GM21786 (cell line): ENCODE measurements at regions not wholly inside any gene's neighbourhood (a gene's known extent, or its start where the extent isn't known, plus 50 kb on each side); places are given as distances from the start of the nearest gene placed in this dataset.

Experiments used
- ATAC-seq: cut with Tn5 transposase; IDR thresholded peaks from one replicate; pipeline ENCODE4 v1.9.1; 2021; ENCODE audit not compliant: unreplicated experiment

DNA sequence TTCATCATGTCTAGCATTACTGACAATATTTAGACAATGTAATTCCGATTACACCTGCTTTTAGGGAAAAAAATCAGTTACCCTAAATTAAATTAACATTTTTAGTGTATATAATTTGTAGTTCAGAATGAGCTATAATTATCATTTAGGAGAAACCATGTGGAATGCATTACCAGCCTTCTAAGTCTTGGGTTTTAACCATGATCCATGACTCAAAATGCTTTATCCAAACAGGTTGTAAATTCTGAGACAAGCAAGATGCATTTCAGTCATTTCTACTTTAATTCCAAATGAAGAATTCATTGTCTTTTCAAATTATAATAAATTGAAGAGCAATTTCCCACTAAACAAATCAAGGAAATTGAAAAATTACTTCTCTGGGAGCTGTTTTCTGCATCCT, 243.7 kb upstream of the LRIG1 start:
- no peak for ATAC-seq

DNA sequence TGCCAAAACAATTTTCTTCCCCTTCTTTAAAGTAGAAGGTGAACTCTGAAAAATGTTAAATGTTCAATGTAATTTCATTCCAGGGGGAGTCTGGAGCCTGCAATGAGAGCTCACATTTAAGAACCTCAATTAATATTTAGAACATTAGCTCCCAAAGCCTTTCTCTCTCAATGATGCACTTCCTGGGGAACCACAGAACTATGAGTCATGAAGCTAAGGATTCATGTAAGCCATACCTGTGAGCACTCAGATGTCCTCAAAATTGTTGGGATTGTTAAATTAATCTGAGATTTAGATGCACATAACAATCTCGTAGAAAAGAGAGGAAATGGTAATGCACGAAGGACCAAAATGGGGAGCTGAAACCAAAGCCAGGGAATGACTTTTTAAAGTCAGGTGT, 244.2 kb upstream of the LRIG1 start:
- ATAC-seq: no peak

DNA sequence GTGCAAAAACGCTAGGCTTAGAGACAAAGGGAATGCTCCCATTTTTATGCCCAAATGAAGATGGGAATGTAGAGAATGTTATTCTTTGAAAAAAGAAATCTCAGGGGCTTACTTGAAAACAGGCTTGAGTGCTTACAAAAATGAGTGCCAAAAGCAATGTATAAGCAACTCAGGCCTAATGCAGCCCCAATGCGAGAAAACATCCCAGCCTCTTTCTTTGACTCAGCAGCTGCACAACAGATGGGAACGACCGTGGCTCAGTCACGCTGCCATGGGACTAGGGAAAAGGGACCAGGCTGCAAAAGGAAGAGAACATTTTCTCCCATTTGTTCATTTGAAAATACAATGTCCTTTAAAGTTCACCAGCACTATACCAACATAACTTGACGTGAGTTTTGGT, 246.4 kb upstream of the LRIG1 start:
- no peak for ATAC-seq

DNA sequence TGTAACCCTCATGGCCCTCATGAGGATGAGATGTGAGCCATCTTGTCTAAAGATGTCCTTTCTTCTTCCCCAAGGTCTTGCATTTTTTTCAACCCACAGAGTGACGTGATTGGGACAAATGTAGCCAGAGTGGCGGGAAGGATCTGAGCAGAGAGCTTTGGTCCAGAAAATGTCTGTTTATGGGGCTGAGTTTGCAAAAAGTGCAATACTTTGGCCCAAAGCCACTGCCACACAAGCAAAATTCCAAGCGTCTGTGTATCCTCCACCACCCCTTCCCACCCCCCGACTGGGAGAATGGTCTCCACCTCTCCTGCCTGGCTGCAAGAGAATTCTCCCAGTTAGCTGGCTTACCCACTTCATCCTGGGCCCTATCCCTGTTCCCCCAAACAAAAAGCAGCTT, 246.9 kb upstream of the LRIG1 start:
- ATAC-seq: no peak

DNA sequence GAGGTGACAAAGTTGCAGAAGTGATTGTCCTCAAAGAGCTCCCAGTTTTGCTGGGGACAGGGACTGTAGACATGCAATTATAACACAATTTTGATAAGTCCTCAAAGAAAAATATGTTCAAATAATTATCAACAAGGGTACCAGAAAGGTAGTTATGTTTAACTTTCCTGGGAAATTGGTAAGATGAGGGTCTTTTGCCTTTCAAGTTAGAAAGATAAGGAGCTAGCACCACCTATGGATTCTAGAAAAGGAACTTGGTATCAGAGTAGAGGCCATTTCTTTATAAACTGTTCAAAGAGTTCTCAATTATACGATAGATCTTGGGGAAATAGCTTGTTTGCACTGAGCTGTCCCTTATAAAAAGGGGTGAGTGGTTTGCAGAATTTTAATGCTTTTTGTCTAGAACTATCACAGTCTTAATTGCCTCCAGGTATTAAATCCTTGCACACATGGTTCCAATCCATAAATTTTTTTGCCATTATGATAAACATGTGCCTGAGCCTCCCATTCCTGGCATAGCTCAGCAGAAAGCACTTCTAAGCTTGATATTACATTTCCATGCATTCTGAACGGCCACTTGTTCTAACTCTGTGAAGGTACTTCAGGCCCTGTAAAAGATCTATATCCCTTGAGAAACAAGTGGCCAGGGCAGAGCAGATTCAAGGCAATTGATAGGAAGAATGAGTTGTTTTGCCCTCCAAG, 247.5 kb upstream of the LRIG1 start:
- no peak for ATAC-seq

DNA sequence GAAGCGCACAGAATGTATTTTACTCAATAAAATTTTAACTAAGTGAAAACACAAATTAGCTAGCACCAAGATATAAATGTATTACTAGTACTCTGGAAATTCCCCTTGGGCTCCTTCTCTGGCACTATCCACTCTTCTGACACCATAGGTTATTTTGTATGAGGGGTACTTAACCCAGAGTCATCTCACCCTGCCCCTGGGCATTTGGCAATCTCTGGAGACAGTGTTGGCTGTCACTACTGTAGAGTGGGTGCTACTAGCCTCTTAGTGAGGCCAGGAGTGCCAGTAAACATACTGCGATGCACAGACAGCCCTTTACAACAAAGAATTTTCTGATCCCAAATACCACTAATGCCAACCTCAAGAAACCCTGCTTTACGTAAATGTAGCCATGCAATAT, 246.3 kb upstream of the KBTBD8 start:
- ATAC-seq: no peak

DNA sequence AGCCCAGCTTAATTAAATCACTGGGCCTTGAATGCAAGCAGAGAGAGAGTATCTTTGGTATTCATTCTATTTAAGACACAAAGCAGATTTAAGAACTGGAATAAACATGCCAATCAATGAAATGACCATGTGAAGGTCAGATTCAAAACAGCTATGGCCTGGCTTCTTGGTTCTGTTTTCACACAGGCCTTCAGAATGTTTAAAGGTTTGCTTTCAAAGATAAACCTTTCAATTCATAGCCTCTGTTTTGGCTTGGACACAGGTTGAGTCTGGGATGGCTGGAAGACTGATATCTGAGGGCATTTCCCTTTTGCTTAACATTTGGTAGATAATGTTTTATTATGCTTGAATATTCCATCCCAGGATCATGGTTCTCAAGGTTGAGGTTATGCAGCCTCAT, 244.4 kb upstream of the KBTBD8 start:
- no peak for ATAC-seq

DNA sequence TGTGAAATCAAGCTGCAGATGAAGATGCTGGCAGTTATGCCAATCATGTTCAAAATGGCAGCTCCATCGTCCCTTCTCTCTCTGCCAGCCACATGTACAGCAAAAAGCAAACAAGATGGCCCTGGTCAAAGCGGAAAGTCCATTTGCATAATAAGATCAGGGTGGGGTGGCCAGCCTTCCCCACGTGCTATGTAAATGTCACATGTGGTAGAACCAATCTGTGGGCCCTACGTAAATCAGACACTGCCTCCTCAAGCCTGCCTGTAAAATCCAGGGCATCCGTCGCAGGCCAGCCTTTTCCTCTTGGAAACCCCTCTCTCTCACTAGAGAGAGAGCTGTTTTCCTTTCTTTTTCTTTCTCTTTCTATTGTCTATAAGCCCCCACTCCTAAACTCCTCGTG, 243.5 kb upstream of the KBTBD8 start:
- ATAC-seq: no peak

DNA sequence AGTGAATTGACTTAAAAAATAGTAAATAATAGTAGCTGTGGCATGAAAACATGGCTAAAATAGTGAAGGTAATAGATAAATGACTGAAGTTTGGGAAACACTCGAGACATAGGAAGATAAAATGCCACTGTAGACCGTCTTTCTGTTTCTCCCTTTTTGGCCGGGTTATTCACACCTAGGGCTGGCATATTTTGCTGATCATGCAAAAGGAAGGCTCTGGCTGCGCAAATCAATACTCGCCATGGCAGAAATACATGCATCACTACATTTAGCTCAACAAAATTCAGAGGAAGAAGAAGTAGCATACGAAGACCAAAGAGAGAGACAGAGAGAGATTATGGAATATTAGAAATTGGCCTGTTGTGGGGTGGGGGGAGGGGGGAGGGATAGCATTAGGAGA, 242.2 kb upstream of the KBTBD8 start:
- ATAC-seq: no peak

DNA sequence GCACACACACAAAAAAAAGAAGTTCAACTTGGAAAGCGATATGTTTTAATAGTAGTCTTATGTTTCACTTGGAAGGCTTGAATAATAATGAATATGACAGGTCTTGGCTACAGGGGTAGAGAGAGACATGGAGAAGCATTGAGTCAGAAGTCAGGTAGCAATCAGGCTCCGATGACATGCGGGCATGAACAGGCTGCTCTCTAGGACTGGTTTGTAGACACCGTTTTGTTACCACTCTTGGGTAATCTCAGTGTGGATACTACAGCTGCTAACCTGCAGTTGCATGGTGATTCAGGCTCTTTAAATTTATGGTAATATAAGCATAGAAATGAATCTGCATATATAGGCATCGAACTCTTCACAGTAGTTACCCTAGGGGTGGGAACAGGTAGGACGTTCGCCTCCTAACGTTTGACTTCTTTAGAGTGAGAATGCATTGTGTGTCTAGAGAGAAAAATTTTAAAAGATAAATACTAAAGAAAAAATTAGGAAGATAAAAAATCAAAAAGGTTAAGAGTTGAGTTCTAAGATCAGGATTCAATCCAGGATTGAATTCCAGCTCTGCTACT, 241.6 kb upstream of the KBTBD8 start:
- ATAC-seq: no peak

DNA sequence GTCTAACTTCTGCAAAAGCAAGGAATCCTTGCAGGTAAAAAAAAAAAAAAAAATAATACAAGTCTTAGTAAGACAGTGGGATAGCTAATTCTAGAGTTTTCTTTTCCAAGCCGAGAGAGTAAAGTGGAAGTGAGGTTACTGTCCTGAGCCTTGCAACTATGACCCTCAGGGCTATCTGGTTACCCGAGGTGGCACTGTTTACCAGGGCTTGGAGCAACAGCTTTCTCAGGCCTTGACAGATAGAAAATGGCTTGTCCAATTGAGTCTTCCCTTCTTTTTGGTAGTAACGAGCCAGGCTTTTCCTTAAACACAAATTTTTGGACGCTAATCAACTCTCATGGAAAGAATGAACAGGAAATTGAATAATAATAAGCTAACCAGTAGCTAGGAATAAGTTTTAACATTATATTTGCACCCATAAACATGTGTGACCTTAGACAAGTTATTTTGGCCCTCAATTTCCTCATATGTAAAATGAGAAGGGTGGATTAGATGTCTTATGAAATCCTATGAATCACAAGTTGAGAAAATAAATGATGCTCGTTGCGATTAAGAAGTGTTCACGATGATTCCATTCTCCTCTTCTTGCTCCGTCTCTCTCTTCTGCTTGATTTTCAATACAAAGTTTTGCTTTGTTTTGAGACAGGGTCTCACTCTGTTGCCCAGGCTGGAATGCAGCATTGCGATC, 236.9 kb upstream of the KBTBD8 start:
- ATAC-seq: no peak

DNA sequence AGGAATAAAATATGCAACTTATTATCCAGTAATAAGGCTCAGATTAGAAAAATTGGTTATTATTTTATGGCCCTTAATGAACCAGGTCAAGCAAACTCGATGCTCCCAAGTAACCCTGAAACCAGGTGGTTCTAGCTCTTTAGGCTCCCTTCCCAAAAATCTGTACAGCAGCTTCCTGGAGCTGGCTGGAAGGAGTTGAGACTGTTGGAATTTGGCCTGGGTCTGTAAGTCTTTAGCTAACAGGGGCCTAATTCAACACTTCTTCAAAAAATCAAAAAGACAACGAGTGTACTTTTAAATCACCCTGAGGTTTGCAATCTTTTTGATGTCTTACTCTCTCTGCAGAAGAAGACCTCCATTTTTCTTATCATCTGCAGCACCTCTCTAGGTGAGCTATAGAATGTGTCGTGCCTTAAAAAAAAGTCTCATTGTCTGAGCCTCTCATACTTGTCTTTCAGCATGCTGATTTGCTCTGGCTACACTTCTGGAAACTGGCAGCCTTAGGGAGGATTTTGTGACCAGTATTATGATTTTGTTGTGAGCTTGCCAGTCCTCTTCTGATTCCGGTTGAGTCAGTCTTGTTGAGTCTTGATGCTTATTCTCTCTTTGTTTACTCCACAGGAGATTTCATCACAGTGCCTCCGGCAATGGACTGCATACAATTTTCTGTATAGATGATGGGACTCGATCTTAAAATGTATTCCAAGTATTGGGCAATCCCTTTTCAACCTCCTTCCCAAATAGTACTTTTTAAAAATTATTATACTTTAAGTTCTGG, 235.0 kb upstream of the KBTBD8 start:
- ATAC-seq: no peak

DNA sequence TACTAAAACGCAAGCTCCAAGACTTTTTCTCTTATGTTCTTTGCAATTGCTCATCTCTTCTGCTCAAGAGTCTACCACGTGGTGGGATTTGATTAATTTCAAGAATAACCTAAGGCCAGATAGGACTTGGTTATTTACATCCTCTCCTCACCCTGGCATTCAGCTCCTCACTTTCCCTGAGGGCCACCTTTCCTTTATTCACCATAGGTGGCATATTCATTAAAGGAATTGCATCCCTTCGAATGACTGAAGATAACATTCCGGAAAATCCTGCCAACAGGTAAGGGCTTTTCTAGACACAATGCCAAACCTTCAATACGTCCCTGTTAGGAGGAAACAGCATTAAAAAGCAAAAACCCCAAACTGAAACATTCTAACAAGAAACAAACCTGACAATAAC, 220.0 kb upstream of the KBTBD8 start:
- no peak for ATAC-seq

DNA sequence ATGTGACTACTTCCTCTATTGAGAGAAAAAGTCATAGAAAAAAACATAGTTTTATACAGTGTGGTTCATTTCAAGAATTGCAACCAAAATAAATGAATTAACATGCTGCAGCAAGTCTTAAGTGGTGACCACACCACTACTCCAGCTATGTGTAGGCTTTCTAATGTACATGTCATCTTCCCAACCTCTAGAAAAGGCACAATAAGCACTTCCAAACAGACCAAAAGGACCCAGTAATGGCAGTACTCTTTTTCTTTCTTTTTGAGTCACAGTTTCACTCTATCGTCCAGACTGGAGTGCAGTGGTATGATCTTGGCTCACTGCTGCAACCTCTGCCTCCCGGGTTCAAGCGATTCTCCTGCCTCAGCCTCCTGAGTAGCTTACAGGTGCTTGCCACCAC, 219.3 kb upstream of the KBTBD8 start:
- no peak for ATAC-seq

DNA sequence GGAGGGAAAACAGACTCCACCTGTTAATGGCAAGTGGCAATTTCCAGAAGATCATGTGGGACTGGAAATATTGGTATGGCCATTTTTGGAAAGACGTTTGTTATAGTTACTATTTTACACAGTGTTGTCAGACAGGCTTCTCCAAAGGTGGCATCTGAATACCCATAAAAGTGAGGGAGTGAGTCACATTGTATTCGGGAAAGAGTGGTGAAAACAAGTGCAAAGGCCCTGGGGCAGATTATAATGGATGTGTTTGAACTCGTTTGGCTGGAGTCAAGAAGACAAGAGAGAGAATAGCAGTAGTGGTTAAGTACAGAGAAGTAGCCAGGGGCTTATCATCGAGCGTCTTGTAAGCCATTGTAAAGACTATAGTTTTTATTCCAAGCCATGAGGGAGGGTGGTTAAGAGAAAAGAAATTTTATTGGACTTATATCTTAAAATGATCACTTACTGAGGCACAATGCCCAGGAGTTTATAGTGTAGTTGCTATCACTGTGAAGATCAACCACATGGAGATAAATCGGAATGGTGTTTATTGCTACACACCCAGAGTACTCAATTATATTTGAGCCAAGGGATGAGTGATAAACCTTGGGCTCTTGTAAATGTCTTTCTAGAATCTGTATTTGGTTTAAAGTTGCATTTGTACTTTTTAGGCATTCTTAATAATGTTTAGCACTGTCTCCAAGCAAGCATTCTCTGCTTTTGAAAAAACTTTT, 212.8 kb upstream of the KBTBD8 start:
- no peak for ATAC-seq

DNA sequence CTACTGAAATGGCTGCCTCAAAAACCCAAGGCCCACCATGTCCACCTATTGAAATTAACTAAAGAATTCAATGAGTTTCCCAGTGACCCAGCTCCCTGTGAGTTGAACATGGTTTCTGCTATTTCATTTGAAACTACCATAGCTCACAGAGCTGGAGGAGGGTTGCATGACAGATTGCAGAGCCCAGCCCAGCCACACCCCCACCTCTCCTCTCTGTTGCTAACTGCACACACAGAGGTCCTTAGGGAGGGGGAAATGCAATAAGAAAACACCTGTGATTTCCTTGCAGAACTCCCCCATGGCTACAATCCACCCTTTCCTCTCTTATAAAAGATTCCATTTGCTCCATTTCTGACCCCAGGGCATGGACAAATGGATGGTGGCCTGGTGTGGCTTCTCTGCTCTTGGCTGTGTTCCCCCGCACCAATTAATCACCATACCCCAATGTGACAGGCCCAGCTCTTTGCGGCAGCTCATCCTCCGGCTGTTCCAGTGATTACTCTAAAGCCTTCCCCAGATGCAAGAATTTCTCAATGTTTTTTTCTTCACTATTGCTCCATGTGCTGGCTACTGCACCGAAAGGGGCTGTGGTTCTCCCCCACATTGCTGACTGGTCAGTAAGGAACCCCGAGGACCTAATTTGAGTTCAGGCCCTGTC, 208.4 kb upstream of the KBTBD8 start:
- no peak for ATAC-seq

DNA sequence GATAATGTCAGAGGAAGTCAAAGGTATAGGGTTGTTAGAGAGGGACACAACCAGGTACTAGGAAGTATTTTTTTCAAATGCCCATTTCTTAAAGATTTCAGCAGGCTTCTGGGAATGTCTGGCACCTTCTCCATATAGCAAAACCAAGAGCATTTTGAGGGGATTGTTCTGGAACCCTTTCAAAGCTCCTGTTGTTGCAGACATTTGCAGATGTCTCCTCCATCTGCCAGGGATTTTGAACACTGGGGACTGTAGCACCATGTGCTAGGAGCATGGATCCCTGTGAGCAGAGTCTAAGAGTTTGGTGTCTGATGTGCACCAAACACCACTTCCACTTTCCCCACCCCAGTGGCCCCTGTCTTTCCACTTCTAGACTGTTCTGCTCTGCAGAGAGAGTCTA, 206.0 kb upstream of the KBTBD8 start:
- no peak for ATAC-seq

DNA sequence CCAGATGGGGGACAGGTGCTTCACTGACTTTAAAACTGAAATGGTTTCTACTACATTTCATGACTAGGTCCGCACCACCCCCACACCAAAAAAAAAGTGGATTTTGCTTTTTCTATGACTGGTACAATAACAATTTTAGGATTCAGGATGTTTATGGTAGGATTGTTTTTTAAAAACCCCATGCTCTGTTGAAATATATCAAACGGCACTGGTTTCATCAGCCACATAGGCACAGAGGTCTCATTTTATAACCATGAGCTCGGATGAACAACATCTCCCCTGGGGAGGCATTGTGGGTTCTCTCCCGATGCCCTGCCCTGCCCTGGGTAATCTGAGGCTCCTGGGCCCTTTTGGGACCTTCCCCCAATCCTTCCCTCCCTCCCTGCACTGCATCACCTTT, 202.7 kb upstream of the KBTBD8 start:
- ATAC-seq: no peak

DNA sequence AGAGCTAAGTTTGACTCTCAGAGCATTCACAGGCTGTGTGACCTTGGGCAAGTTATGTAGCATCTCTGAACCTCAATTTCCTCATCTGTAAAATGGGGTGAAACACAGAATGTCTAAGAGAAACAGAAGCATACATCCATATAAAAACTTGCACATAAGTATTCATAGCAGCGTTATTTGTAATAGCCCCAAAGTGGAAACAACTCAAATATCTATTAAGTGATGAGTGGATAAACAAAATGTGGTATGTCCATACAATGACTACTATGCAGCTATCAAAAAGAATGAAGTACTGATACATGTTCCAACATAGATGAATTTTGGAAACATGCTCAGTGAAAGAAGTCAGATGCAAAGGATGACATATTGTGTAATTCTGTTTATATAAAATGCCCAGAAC, 201.8 kb upstream of the KBTBD8 start:
- no peak for ATAC-seq

DNA sequence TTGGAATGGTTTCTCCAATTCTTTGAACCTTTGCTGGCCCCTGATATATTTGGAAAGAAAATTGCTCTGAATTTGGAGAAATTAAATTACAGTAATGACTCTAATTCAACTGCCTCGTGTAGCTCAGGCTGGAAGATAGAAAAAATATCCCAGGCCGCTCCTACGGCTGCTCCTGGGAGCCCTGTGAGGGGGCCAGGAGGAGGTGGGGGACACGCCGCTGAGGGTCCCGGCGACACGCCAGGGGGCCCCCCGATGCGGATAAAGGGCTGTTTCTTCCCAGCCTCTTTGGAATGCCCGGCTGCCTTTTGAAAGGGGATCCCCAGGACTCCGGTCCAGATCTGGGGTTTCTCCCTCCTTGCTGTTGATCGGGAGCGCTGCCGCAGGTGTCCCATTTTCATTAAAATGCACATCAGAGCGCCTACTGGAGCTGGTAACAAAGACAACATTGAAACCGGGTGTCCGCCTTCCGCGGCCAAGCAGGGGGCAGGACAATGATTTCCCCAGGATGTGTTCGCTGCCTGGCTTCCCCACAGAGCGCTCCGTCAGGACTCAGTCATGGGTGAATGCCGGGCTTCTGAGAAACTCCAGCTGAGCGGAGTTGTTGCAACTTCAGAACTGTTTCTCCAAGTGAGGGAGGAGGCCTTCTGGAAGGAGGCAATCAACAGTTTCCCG, 200.1 kb upstream of the KBTBD8 start:
- ATAC-seq: no peak
